WTC11 (cell line): ENCODE measurements at regions not wholly inside any gene's neighbourhood (a gene's known extent, or its start where the extent isn't known, plus 50 kb on each side); places are given as distances from the start of the nearest gene placed in this dataset.

Experiments
- ATAC-seq: fragments of 200-7000 bp; cut with Tn5 transposase; 2 replicates; pipeline ENCODE4 v1.10.0; 2021; ENCODE audit warnings: mild to moderate bottlenecking, moderate library complexity
- CTCF ChIA-PET: fragments of 300-600 bp; sonication (Branson Sonifier 250); formaldehyde crosslinking; loops from one replicate; lab custom pipeline; 2021; ENCODE audit warnings: antibody characterized with exemption; lab: Charles Lee
- POLR2A ChIA-PET: fragments of 350-600 bp; sonication (Branson Sonifier 250); formaldehyde crosslinking; loops from one replicate; lab custom pipeline; 2021; ENCODE audit warnings: antibody characterized with exemption; lab: Charles Lee
- DNase-seq: peaks from one replicate; pipeline ENCODE4 v3.0.0; 2021; ENCODE audit warnings: low spot score
- H3K27ac Mint-ChIP-seq: 2 replicates; pipeline ENCODE4 v1.8.0; 2021; ENCODE audit warnings: mixed read lengths
- H3K27me3 Mint-ChIP-seq: 2 replicates; pipeline ENCODE4 v1.8.0; 2021; ENCODE audit warnings: low read depth, mild to moderate bottlenecking, moderate library complexity, mixed read lengths
- H3K36me3 Mint-ChIP-seq: 2 replicates; pipeline ENCODE4 v1.8.0; 2021; ENCODE audit warnings: mixed read lengths
- H3K4me1 Mint-ChIP-seq: 2 replicates; pipeline ENCODE4 v1.8.0; 2022; ENCODE audit warnings: mixed read lengths
- H3K4me3 Mint-ChIP-seq: 2 replicates; pipeline ENCODE4 v1.8.0; 2021; ENCODE audit warnings: mild to moderate bottlenecking, moderate library complexity, mixed read lengths
- H3K9me3 Mint-ChIP-seq: 2 replicates; pipeline ENCODE4 v1.8.0; 2021; ENCODE audit warnings: mixed read lengths
- CTCF ChIP-seq: fragments of 200-600 bp; IDR thresholded peaks from 2 replicates; pipeline ENCODE4 v1.8.0; 2022; ENCODE audit warnings: antibody characterized with exemption
- ELF4 ChIP-seq: sonication (generic); formaldehyde crosslinking; IDR thresholded peaks from 2 replicates; pipeline ENCODE4 v1.8.1; 2022; ENCODE audit warnings: low read depth, mild to moderate bottlenecking, moderate library complexity, missing genetic modification reagents
- FOXK1 ChIP-seq: sonication (generic); formaldehyde crosslinking; IDR thresholded peaks from 2 replicates; pipeline ENCODE4 v1.8.0; 2022; ENCODE audit warnings: mild to moderate bottlenecking, moderate library complexity, missing genetic modification reagents
- FOXP1 ChIP-seq: sonication (generic); formaldehyde crosslinking; IDR thresholded peaks from 2 replicates; pipeline ENCODE4 v1.8.0; 2022; ENCODE audit warnings: missing genetic modification reagents, mild to moderate bottlenecking, moderate library complexity, borderline replicate concordance
- MAX ChIP-seq: sonication (generic); formaldehyde crosslinking; IDR thresholded peaks from 2 replicates; pipeline ENCODE4 v1.8.0; 2022; ENCODE audit warnings: mild to moderate bottlenecking, missing genetic modification reagents
- NFATC4 ChIP-seq: fragments of 250-450 bp; sonication (Bioruptor Pico); IDR thresholded peaks from 2 replicates; pipeline ENCODE4 v1.9.0; 2021; ENCODE audit warnings: mild to moderate bottlenecking
- NR1H2 ChIP-seq: sonication (generic); formaldehyde crosslinking; IDR thresholded peaks from 2 replicates; pipeline ENCODE4 v1.9.0; 2021; ENCODE audit warnings: mild to moderate bottlenecking, moderate library complexity, missing genetic modification reagents
- RELA ChIP-seq: sonication (generic); formaldehyde crosslinking; IDR thresholded peaks from 2 replicates; pipeline ENCODE4 v1.8.1; 2022; ENCODE audit warnings: missing genetic modification reagents, mild to moderate bottlenecking, borderline replicate concordance
- RORB ChIP-seq: fragments of 250-450 bp; sonication (Bioruptor Pico); IDR thresholded peaks from 2 replicates; pipeline ENCODE4 v1.9.0; 2021; ENCODE audit warnings: mild to moderate bottlenecking
- TEAD1 ChIP-seq: sonication (generic); formaldehyde crosslinking; IDR thresholded peaks from 2 replicates; pipeline ENCODE4 v1.8.0; 2022; ENCODE audit warnings: mild to moderate bottlenecking, missing genetic modification reagents
- ZNF232 ChIP-seq: sonication (generic); formaldehyde crosslinking; IDR thresholded peaks from 2 replicates; pipeline ENCODE4 v1.8.0; 2022; ENCODE audit warnings: mild to moderate bottlenecking, missing genetic modification reagents
- ZNF671 ChIP-seq: fragments of 250-450 bp; sonication (Bioruptor Pico); IDR thresholded peaks from 2 replicates; pipeline ENCODE4 v1.8.0; 2021; ENCODE audit warnings: mild to moderate bottlenecking
- TF ChIP-seq, protein P1 (sequence below): sonication (generic); formaldehyde crosslinking; IDR thresholded peaks from 2 replicates; pipeline ENCODE4 v1.8.0; 2023; ENCODE audit warnings: missing genetic modification reagents
- TF ChIP-seq, protein P2 (sequence below): sonication (generic); formaldehyde crosslinking; IDR thresholded peaks from 2 replicates; pipeline ENCODE4 v1.8.1; 2023; ENCODE audit warnings: mild to moderate bottlenecking, missing genetic modification reagents, moderate library complexity
- TF ChIP-seq, protein P3 (sequence below): sonication (generic); formaldehyde crosslinking; IDR thresholded peaks from 2 replicates; pipeline ENCODE4 v1.8.1; 2023; ENCODE audit warnings: mild to moderate bottlenecking, missing genetic modification reagents
- TF ChIP-seq, protein P4 (sequence below): sonication (generic); formaldehyde crosslinking; IDR thresholded peaks from 2 replicates; pipeline ENCODE4 v1.8.0; 2023; ENCODE audit warnings: missing genetic modification reagents, mild to moderate bottlenecking, borderline replicate concordance

DNA sequence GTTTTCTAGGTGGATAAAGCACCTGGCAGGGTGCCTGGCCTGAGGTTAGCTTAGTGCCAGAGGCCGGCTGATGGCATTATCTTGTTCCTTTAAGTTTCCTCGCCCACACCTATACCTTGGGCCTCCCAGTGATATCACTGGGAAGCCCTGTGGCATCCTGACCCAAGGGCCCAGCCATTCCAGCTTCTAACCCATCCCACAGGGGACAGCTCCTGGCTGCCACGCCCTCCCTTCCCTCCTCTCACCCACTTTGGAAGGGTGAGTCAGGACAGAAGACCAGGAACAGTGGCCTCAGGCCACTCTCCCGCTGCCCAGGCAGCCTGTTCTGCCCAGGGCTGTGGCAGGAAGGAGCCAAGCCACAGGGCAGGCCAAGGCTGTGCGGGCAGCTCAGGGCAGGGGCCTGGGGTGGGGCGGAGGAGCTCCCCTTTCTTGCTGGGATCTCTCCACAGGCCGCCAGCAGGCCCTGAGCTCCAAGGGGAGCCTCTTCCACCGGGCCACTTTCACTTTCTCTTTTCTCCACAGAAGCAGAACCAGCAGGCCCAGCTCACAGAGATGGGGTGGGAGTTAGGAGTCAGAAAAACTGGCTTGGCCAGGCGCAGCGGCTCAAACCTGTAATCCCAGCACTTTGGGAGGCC, 75.1 kb downstream of the IRF2BPL start:
- Mint-ChIP-seq H3K36me3 (no peaks in the 10 kb centered on the region), H3K27ac (peak overlapping the region; percentile 45; the same call in 1 of the 2 replicates), H3K4me1 (peaks cover 64% of the 10 kb centered on the region), H3K4me3 (no peak overlapping the region), H3K9me3 (no peaks in the 10 kb centered on the region), H3K27me3 (no peaks in the 10 kb centered on the region)
- DNase-seq (no peak), ATAC-seq (no peak)
- TF ChIP-seq RELA (CRISPR knock-in tag): no peak
- TF ChIP-seq, protein P1, sequence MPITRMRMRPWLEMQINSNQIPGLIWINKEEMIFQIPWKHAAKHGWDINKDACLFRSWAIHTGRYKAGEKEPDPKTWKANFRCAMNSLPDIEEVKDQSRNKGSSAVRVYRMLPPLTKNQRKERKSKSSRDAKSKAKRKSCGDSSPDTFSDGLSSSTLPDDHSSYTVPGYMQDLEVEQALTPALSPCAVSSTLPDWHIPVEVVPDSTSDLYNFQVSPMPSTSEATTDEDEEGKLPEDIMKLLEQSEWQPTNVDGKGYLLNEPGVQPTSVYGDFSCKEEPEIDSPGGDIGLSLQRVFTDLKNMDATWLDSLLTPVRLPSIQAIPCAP (CRISPR knock-in tag): peak; percentile 91
- ChIA-PET CTCF (interaction anchor here (0.9 to 1.8 kb wide), 6 partner anchors 9 to 106 kb away, joined by 3 to 7 read pairs (median 5); no protein-coding TSS in a partner anchor), POLR2A (interaction anchor here (0.9 kb wide), 1 partner anchor 9 kb away, joined by 3 read pairs; no protein-coding TSS in a partner anchor)

GRCh38 chr14:76951166-76951565, 77.3 kb downstream of the IRF2BPL start:
- no peak for ATAC-seq
- no peak for DNase-seq
- Mint-ChIP-seq H3K36me3 (no peaks in the 10 kb centered on the region), H3K27ac (no peak overlapping the region), H3K27me3 (no peaks in the 10 kb centered on the region), H3K9me3 (no peaks in the 10 kb centered on the region), H3K4me1 (peaks cover 65% of the 10 kb centered on the region), H3K4me3 (no peak overlapping the region)
- ChIA-PET POLR2A (no interaction called here), CTCF (interaction anchor here (1.5 to 1.7 kb wide), 2 partner anchors 11 to 38 kb away, joined by 4 to 7 read pairs; no protein-coding TSS in a partner anchor)
- TF ChIP-seq FOXK1 (CRISPR knock-in tag) (no peak), NFATC4 (CRISPR knock-in tag) (no peak), ZNF671 (CRISPR knock-in tag) (no peak)
- TF ChIP-seq, protein P2, sequence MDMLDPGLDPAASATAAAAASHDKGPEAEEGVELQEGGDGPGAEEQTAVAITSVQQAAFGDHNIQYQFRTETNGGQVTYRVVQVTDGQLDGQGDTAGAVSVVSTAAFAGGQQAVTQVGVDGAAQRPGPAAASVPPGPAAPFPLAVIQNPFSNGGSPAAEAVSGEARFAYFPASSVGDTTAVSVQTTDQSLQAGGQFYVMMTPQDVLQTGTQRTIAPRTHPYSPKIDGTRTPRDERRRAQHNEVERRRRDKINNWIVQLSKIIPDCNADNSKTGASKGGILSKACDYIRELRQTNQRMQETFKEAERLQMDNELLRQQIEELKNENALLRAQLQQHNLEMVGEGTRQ (CRISPR knock-in tag): no peak
- TF ChIP-seq, protein P3, sequence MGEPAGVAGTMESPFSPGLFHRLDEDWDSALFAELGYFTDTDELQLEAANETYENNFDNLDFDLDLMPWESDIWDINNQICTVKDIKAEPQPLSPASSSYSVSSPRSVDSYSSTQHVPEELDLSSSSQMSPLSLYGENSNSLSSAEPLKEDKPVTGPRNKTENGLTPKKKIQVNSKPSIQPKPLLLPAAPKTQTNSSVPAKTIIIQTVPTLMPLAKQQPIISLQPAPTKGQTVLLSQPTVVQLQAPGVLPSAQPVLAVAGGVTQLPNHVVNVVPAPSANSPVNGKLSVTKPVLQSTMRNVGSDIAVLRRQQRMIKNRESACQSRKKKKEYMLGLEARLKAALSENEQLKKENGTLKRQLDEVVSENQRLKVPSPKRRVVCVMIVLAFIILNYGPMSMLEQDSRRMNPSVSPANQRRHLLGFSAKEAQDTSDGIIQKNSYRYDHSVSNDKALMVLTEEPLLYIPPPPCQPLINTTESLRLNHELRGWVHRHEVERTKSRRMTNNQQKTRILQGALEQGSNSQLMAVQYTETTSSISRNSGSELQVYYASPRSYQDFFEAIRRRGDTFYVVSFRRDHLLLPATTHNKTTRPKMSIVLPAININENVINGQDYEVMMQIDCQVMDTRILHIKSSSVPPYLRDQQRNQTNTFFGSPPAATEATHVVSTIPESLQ: no peak

DNA sequence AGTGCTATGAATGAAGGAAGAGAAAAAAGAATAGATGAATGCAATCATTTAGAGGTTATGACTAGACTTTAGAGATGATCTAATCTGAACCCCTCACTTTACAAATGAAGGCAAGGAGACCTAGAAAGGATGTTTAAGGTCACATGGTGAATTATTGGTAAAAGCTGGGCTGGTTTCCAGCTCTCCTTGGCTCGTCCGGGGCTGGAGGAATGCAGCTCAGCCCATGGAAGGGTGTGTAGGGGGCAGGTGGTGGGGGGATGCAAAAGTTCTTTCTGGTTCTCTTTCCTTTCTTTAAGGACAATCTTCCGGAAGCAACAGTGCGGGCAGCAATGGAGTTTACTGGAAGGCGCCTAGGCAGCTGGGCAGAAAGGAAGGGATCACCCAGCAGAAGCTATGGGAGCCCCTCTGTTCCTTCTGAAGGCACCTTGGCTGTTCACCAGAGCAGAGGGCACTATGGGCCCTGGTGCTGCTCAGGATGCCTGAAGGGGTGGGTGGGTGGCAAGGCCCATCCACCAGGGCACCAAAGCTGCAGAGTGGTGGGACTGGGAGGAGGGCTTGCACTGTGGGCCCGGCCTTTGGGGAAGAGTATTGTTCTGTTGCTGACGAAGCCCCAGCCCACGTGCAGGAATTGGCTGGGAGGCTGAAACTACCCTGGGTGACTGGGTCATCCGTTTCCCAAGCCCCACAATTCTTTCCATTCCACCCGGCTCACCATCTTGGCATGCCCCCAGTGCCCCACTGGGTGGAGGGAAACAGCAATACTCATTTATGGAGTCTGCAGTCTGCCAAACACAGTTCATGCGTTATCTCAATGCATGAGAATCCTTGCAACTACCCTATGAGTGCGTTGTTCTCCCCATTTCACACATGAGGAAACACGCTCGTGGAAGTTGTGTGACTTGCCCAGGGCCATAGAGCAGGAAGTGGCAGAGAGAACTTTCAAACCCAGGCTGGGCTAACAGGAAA, 78.2 kb downstream of the IRF2BPL start:
- CTCF ChIA-PET: interaction anchor here (0.7 to 1.7 kb wide), 5 partner anchors 12 to 497 kb away, joined by 3 to 7 read pairs (median 4); no protein-coding TSS in a partner anchor
- TF ChIP-seq RELA (CRISPR knock-in tag): no peak
- no peak for TF ChIP-seq CTCF
- TF ChIP-seq ELF4 (CRISPR knock-in tag): no peak
- no peak for TF ChIP-seq FOXP1
- no peak for TF ChIP-seq MAX
- TF ChIP-seq NR1H2 (CRISPR knock-in tag): no peak
- TF ChIP-seq ZNF232 (CRISPR knock-in tag): no peak
- TF ChIP-seq, protein P2 (CRISPR knock-in tag): no peak
- TF ChIP-seq RORB (CRISPR knock-in tag): no peak
- TF ChIP-seq, protein P4, sequence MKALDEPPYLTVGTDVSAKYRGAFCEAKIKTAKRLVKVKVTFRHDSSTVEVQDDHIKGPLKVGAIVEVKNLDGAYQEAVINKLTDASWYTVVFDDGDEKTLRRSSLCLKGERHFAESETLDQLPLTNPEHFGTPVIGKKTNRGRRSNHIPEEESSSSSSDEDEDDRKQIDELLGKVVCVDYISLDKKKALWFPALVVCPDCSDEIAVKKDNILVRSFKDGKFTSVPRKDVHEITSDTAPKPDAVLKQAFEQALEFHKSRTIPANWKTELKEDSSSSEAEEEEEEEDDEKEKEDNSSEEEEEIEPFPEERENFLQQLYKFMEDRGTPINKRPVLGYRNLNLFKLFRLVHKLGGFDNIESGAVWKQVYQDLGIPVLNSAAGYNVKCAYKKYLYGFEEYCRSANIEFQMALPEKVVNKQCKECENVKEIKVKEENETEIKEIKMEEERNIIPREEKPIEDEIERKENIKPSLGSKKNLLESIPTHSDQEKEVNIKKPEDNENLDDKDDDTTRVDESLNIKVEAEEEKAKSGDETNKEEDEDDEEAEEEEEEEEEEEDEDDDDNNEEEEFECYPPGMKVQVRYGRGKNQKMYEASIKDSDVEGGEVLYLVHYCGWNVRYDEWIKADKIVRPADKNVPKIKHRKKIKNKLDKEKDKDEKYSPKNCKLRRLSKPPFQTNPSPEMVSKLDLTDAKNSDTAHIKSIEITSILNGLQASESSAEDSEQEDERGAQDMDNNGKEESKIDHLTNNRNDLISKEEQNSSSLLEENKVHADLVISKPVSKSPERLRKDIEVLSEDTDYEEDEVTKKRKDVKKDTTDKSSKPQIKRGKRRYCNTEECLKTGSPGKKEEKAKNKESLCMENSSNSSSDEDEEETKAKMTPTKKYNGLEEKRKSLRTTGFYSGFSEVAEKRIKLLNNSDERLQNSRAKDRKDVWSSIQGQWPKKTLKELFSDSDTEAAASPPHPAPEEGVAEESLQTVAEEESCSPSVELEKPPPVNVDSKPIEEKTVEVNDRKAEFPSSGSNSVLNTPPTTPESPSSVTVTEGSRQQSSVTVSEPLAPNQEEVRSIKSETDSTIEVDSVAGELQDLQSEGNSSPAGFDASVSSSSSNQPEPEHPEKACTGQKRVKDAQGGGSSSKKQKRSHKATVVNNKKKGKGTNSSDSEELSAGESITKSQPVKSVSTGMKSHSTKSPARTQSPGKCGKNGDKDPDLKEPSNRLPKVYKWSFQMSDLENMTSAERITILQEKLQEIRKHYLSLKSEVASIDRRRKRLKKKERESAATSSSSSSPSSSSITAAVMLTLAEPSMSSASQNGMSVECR: no peak
- TF ChIP-seq TEAD1 (CRISPR knock-in tag): no peak

More for the DNA sequence above, 78.2 kb downstream of the IRF2BPL start:
- Mint-ChIP-seq H3K27me3 (no peaks in the 10 kb centered on the region), H3K27ac (no peak overlapping the region), H3K9me3 (no peaks in the 10 kb centered on the region), H3K4me3 (no peak overlapping the region), H3K36me3 (no peaks in the 10 kb centered on the region), H3K4me1 (peaks cover 57% of the 10 kb centered on the region)
- POLR2A ChIA-PET: interaction anchor here (1.0 kb wide), 1 partner anchor 11 kb away, joined by 3 read pairs; no protein-coding TSS in a partner anchor
- ATAC-seq: no peak
- DNase-seq: no peak
